HepG2 (cell line): ENCODE measurements at regions not wholly inside any gene's neighbourhood (a gene's known extent, or its start where the extent isn't known, plus 50 kb on each side); places are given as distances from the start of the nearest gene placed in this dataset.

Experiments
- ATAC-seq: fragments of 200-7000 bp; cut with Tn5 transposase; 3 replicates; pipeline ENCODE4 v1.9.1; 2020; ENCODE audit warnings: mild to moderate bottlenecking, moderate library complexity
- BruUV-seq: library from RNA; stranded (reverse); fragments of 400-500 nt; replicated peaks from 2 replicates; lab custom pipeline; 2021; lab: Mats Ljungman, UMichigan
- CTCF ChIA-PET: fragments of 300-600 bp; formaldehyde crosslinking; extraction: SDS; loops from one replicate; lab custom pipeline; 2021; ENCODE audit warnings: low total read pairs, inconsistent platforms, low intra/inter-chr PET ratio; lab: Yijun Ruan, JAX
- POLR2A ChIA-PET: fragments of 350-600 bp; sonication (Branson Sonifier 250); formaldehyde crosslinking; loops from one replicate; lab custom pipeline; 2020; ENCODE audit warnings: antibody characterized with exemption, inconsistent platforms; lab: Yijun Ruan, JAX
- DNase-seq: peaks from one replicate; pipeline ENCODE4 v3.0.0-alpha.2; 2015; ENCODE audit warnings: low spot score
- FAIRE-seq: peaks from 3 replicates; lab custom pipeline; 2011; peaks lifted over from hg19 to GRCh38; lab: Jason Lieb, UNC
- H2AFZ ChIP-seq: one replicate; pipeline ENCODE4 v1.6.1; 2011; ENCODE audit warnings: low read length, inconsistent platforms
- H3K27ac ChIP-seq: fragments of 300-600 bp; 3 replicates; pipeline ENCODE4 v1.8.0; 2011; ENCODE audit warnings: mixed run types, mild to moderate bottlenecking, mixed read lengths, low read length, inconsistent platforms; ENCODE audit not compliant: insufficient read depth; ENCODE audit errors: extremely low read length
- H3K27me3 ChIP-seq, 2 experiments: fragments of 200-600 bp in 1 of 2; 2 replicates in 1 of 2; 3 replicates in 1 of 2; pipeline versions ENCODE4 v1.6.0 to v1.8.0; 2011; ENCODE audit warnings: low read length in 2 of 2, mild to moderate bottlenecking in 2 of 2, moderate library complexity in 2 of 2, inconsistent platforms in 1 of 2; ENCODE audit not compliant: insufficient read depth in 2 of 2, control insufficient read depth in 1 of 2
- H3K36me3 ChIP-seq, 2 experiments: fragments of 200-600 bp in 1 of 2; replicated peaks in 1 of 2; 2 replicates in 1 of 2; 3 replicates in 1 of 2; pipeline versions ENCODE4 v1.5.1 to v1.8.0; 2011; ENCODE audit warnings: low read length in 2 of 2, inconsistent platforms in 1 of 2; ENCODE audit not compliant: insufficient read depth in 2 of 2, control insufficient read depth in 1 of 2
- H3K4me1 ChIP-seq: 2 replicates; pipeline ENCODE4 v1.5.1; 2012; ENCODE audit warnings: low read length, inconsistent platforms; ENCODE audit not compliant: insufficient read depth
- H3K4me2 ChIP-seq: 2 replicates; pipeline ENCODE4 v1.6.0; 2011; ENCODE audit warnings: low read depth, low read length, inconsistent platforms
- H3K4me3 ChIP-seq, 3 experiments: fragments of 200-600 bp in 1 of 3; sonication (generic), shearing (Covaris generic) in 1 of 3; replicated peaks in 1 of 3; 2 replicates each; pipeline ENCODE4 v1.5.1; 2011 to 2016; ENCODE audit warnings: low read length in 3 of 3, inconsistent platforms in 2 of 3, low read depth in 2 of 3, mild to moderate bottlenecking in 2 of 3, control low read depth in 1 of 3, mixed read lengths in 1 of 3; ENCODE audit not compliant: insufficient read depth in 1 of 3
- H3K79me2 ChIP-seq: one replicate; pipeline ENCODE4 v1.6.1; 2011; ENCODE audit warnings: low read length, inconsistent platforms; ENCODE audit not compliant: insufficient read depth
- H3K9ac ChIP-seq: 2 replicates; pipeline ENCODE4 v1.6.0; 2011; ENCODE audit warnings: mild to moderate bottlenecking, low read depth, low read length, inconsistent platforms; ENCODE audit not compliant: insufficient read depth
- H3K9me3 ChIP-seq: 2 replicates; pipeline ENCODE4 v1.5.1; 2012; ENCODE audit warnings: mild to moderate bottlenecking, low read length
- H4K20me1 ChIP-seq: 2 replicates; pipeline ENCODE4 v1.6.0; 2011; ENCODE audit warnings: inconsistent platforms, mild to moderate bottlenecking, low read length, moderate library complexity; ENCODE audit not compliant: insufficient read depth
- CBFB ChIP-seq: sonication (generic); formaldehyde crosslinking; IDR thresholded peaks from 2 replicates; pipeline ENCODE4 v1.4.0; 2020; ENCODE audit warnings: missing genetic modification reagents
- CEBPB ChIP-seq: IDR thresholded peaks from 2 replicates; pipeline ENCODE4 v1.6.1; 2011; ENCODE audit warnings: low read depth, low read length, improper control_type of control experiment, borderline replicate concordance
- HMGA1 ChIP-seq: sonication (generic); formaldehyde crosslinking; conservative IDR thresholded peaks from 2 replicates; pipeline ENCODE4 v1.4.0; 2020; ENCODE audit warnings: missing genetic modification reagents
- MIER2 ChIP-seq: IDR thresholded peaks from 2 replicates; pipeline ENCODE4 v1.6.1; 2016; ENCODE audit warnings: missing biosample characterization, missing genetic modification reagents
- NCOR1 ChIP-seq: fragments of 200-600 bp; sonication (generic); IDR thresholded peaks from 2 replicates; pipeline ENCODE4 v1.7.0; 2017; ENCODE audit warnings: antibody characterized with exemption, low read length, borderline replicate concordance
- ZMYM3 ChIP-seq: sonication (generic); formaldehyde crosslinking; IDR thresholded peaks from 2 replicates; pipeline ENCODE4 v1.5.1; 2020; ENCODE audit warnings: mild to moderate bottlenecking, missing genetic modification reagents
- WGBS: methylation state at CpG from one replicate; pipeline ENCODE4 v1.1.6; 2017; ENCODE audit warnings: low lambda C conversion rate; 5-methylcytosine and 5-hydroxymethylcytosine counted together
- in situ Hi-C: cut with HindIII; loops from 2 replicates; pipeline ENCODE4 v1.10.0; 2017; ENCODE audit warnings: low pct_unique_long_range_greater_than_20kb; ENCODE audit not compliant: extremely low pct_ligation_motif_present
- intact Hi-C: fragments of 100-400 bp; cut with micrococcal nuclease; formaldehyde crosslinking; loops from one replicate; pipeline ENCODE4 v1.10.0; 2022; ENCODE audit not compliant: unreplicated experiment
- TF ChIP-seq, protein P1 (sequence below): fragments of 450-650 bp; IDR thresholded peaks from 2 replicates; pipeline ENCODE4 v1.6.1; 2016
- TF ChIP-seq, protein P2 (sequence below): sonication (generic); formaldehyde crosslinking; IDR thresholded peaks from 2 replicates; pipeline ENCODE4 v1.5.1; 2020; ENCODE audit warnings: mild to moderate bottlenecking, missing genetic modification reagents, borderline replicate concordance

DNA sequence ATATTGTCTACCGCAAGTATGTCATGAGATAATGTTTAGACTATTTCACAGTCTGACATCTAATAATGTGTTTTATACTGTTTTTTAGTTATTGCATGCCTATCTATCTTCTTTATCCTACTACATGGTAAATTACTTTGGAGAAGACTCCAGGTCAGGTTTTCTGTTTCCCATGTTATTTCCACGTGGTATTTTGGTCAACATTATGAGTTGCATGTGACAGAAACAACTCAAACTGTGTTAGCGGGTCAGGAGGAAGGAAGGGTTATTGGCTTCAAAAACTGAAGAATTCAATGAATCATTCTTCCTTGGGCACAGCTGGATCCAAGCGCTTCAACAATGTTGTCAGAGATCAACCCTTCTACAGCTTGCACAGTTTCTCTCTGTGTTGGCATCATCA is 252.1 kb upstream of the CCNG1 start:
- H3K4me1 ChIP-seq: no peaks in the 10 kb centered on the region
- TF ChIP-seq NCOR1 (no peak), ZMYM3 (CRISPR knock-in tag) (no peak)
- TF ChIP-seq, protein P1, sequence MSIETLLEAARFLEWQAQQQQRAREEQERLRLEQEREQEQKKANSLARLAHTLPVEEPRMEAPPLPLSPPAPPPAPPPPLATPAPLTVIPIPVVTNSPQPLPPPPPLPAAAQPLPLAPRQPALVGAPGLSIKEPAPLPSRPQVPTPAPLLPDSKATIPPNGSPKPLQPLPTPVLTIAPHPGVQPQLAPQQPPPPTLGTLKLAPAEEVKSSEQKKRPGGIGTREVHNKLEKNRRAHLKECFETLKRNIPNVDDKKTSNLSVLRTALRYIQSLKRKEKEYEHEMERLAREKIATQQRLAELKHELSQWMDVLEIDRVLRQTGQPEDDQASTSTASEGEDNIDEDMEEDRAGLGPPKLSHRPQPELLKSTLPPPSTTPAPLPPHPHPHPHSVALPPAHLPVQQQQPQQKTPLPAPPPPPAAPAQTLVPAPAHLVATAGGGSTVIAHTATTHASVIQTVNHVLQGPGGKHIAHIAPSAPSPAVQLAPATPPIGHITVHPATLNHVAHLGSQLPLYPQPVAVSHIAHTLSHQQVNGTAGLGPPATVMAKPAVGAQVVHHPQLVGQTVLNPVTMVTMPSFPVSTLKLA: peak; percentile 93
- no peak for FAIRE-seq
- CTCF ChIA-PET: no interaction called here
- POLR2A ChIA-PET: no interaction called here
- no peaks in the 10 kb centered on the region; a peak in 1 of 5 replicates for H3K27me3 ChIP-seq
- in situ Hi-C loops (no loop called here), intact Hi-C loops (no loop called here)
- ATAC-seq: no peak
- no peaks in the 10 kb centered on the region for H3K36me3 ChIP-seq
- no peak overlapping the region for H3K9ac ChIP-seq
- no peak for DNase-seq
- H2AFZ ChIP-seq: no peak overlapping the region
- no peak overlapping the region for H3K27ac ChIP-seq
- H3K4me3 ChIP-seq: no peak overlapping the region
- 51% methylated on average over 4 of the region's 4 CpGs for WGBS
- peaks cover 6% of the 10 kb centered on the region; the same call in 1 of the 2 replicates for H3K9me3 ChIP-seq
- no TSS peak for BruUV-seq
- H3K79me2 ChIP-seq: no peaks in the 10 kb centered on the region
- no peak overlapping the region for H3K4me2 ChIP-seq
- H4K20me1 ChIP-seq: no peaks in the 10 kb centered on the region

DNA sequence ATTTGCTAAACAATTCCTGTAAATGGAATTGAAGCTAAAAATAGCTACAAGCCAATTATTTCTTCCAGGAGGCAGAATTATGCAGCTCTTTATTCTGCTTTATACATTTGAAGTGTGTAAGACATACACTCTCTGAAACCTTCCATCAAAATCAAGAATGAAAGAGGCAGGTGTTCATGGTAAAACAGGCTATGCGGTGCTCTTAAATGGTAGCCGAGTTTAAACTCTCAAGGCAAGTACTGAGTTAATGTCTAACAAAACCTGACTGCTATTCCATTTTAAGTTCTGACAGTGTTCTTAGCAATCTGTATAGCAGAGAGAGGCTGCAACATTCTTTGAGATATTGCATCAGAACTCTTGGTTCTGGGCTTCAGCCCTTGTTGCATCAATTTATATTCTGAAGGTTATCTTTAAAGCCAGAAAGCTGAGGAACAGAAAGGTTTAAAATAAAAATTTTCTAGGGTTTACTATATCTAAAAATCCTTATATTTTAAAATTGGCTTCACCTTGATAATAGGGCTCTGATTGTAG is 248.3 kb upstream of the CCNG1 start:
- BruUV-seq: no TSS peak
- no peak overlapping the region for H3K9ac ChIP-seq
- FAIRE-seq: no peak
- CTCF ChIA-PET: no interaction called here
- 21% methylated on average over 2 of the region's 2 CpGs for WGBS
- H4K20me1 ChIP-seq: no peaks in the 10 kb centered on the region
- DNase-seq: no peak
- in situ Hi-C loops: no loop called here
- POLR2A ChIA-PET: no interaction called here
- H3K4me2 ChIP-seq: no peak overlapping the region
- H3K27ac ChIP-seq: no peak overlapping the region
- no peak overlapping the region for H3K4me3 ChIP-seq
- no peaks in the 10 kb centered on the region for H3K36me3 ChIP-seq
- H2AFZ ChIP-seq: no peak overlapping the region
- ATAC-seq: no peak
- H3K27me3 ChIP-seq: no peaks in the 10 kb centered on the region; a peak in 1 of 5 replicates
- H3K4me1 ChIP-seq: no peaks in the 10 kb centered on the region
- intact Hi-C loops: no loop called here
- no peaks in the 10 kb centered on the region for H3K79me2 ChIP-seq
- H3K9me3 ChIP-seq: peaks cover 6% of the 10 kb centered on the region; the same call in 1 of the 2 replicates
- TF ChIP-seq CEBPB (0 out of 2 replicates have a peak, but pooled peaks have one; percentile 6), HMGA1 (CRISPR knock-in tag) (no peak), CBFB (CRISPR knock-in tag) (no peak), MIER2 (CRISPR knock-in tag) (no peak)
- TF ChIP-seq, protein P2, sequence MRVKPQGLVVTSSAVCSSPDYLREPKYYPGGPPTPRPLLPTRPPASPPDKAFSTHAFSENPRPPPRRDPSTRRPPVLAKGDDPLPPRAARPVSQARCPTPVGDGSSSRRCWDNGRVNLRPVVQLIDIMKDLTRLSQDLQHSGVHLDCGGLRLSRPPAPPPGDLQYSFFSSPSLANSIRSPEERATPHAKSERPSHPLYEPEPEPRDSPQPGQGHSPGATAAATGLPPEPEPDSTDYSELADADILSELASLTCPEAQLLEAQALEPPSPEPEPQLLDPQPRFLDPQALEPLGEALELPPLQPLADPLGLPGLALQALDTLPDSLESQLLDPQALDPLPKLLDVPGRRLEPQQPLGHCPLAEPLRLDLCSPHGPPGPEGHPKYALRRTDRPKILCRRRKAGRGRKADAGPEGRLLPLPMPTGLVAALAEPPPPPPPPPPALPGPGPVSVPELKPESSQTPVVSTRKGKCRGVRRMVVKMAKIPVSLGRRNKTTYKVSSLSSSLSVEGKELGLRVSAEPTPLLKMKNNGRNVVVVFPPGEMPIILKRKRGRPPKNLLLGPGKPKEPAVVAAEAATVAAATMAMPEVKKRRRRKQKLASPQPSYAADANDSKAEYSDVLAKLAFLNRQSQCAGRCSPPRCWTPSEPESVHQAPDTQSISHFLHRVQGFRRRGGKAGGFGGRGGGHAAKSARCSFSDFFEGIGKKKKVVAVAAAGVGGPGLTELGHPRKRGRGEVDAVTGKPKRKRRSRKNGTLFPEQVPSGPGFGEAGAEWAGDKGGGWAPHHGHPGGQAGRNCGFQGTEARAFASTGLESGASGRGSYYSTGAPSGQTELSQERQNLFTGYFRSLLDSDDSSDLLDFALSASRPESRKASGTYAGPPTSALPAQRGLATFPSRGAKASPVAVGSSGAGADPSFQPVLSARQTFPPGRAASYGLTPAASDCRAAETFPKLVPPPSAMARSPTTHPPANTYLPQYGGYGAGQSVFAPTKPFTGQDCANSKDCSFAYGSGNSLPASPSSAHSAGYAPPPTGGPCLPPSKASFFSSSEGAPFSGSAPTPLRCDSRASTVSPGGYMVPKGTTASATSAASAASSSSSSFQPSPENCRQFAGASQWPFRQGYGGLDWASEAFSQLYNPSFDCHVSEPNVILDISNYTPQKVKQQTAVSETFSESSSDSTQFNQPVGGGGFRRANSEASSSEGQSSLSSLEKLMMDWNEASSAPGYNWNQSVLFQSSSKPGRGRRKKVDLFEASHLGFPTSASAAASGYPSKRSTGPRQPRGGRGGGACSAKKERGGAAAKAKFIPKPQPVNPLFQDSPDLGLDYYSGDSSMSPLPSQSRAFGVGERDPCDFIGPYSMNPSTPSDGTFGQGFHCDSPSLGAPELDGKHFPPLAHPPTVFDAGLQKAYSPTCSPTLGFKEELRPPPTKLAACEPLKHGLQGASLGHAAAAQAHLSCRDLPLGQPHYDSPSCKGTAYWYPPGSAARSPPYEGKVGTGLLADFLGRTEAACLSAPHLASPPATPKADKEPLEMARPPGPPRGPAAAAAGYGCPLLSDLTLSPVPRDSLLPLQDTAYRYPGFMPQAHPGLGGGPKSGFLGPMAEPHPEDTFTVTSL (CRISPR knock-in tag): no peak
